ENCODE measurements at regions not wholly inside any gene's neighbourhood (a gene's known extent, or its start where the extent isn't known, plus 50 kb on each side); places are given as distances from the start of the nearest gene placed in this dataset.

GRCh38 chr1:168887381-168887780, 158.4 kb upstream of the DPT start:
- TF ChIP-seq CTCF (conservative IDR thresholded peaks at IDR 0.05; ENCODE audit: low read length) (no peak), EZH2phosphoT487 (IDR thresholded peaks at IDR 0.05; ENCODE audit: borderline replicate concordance, low read depth, low read length) (no peak)
